DMS153 treated with DMSO at 0.1 percent for 48 hours (cell line): ENCODE measurements at regions not wholly inside any gene's neighbourhood (a gene's known extent, or its start where the extent isn't known, plus 50 kb on each side); places are given as distances from the start of the nearest gene placed in this dataset.

ENCODE experiments used
- DNase-seq: peaks from one replicate; lab custom pipeline; 2025; ENCODE audit not compliant: unreplicated experiment; lab: John Stamatoyannopoulos, UW

- no peak for DNase-seq
Observed at GRCh38 chr11:19410032-19410431, 169.3 kb upstream of the E2F8 start.

GRCh38 chr11:19409307-19409706, 168.6 kb upstream of the E2F8 start:
- DNase-seq: no peak

- peak; percentile 14 for DNase-seq
Observed at GRCh38 chr11:19407677-19408270, 167.0 kb upstream of the E2F8 start.

GRCh38 chr11:19405966-19406365, 165.2 kb upstream of the E2F8 start:
- DNase-seq: no peak

GRCh38 chr11:19404787-19405186, 164.0 kb upstream of the E2F8 start:
- DNase-seq: no peak

GRCh38 chr11:19403196-19403895, 162.6 kb upstream of the E2F8 start:
- DNase-seq: no peak

- DNase-seq: no peak
Observed at GRCh38 chr11:19400296-19400695, 159.6 kb upstream of the E2F8 start.

- DNase-seq: no peak
Observed at GRCh38 chr11:19398772-19399527, 158.2 kb upstream of the E2F8 start.

GRCh38 chr11:19398273-19398672, 157.5 kb upstream of the E2F8 start:
- no peak for DNase-seq

- no peak for DNase-seq
Observed at GRCh38 chr11:19395050-19395449, 154.3 kb upstream of the E2F8 start.

GRCh38 chr11:19394525-19395016, 153.8 kb upstream of the E2F8 start:
- no peak for DNase-seq

- no peak for DNase-seq
Observed at GRCh38 chr11:19393941-19394340, 153.2 kb upstream of the E2F8 start.

GRCh38 chr11:19392847-19393518, 152.2 kb upstream of the E2F8 start:
- DNase-seq: no peak

- DNase-seq: no peak
Observed at GRCh38 chr11:19392321-19392720, 151.6 kb upstream of the E2F8 start.

- DNase-seq: no peak
Observed at GRCh38 chr11:19391652-19392051, 150.9 kb upstream of the E2F8 start.

GRCh38 chr11:19391026-19391425, 150.3 kb upstream of the E2F8 start:
- DNase-seq: no peak

GRCh38 chr11:19389787-19390303, 149.1 kb upstream of the E2F8 start:
- no peak for DNase-seq

- DNase-seq: no peak
Observed at GRCh38 chr11:19382131-19382611, 141.4 kb upstream of the E2F8 start.

- no peak for DNase-seq
Observed at GRCh38 chr11:19380375-19380774, 139.6 kb upstream of the E2F8 start.

GRCh38 chr11:19379465-19379864, 138.7 kb upstream of the E2F8 start:
- DNase-seq: no peak

- DNase-seq: no peak
Observed at GRCh38 chr11:19378814-19379213, 138.1 kb upstream of the E2F8 start.
